Gastrocnemius medialis (tissue), 4 donors: ENCODE measurements at regions not wholly inside any gene's neighbourhood (a gene's known extent, or its start where the extent isn't known, plus 50 kb on each side); places are given as distances from the start of the nearest gene placed in this dataset.

Experiments used
- ATAC-seq, 2 donors: fragments of 150-250 bp; one replicate each; pipeline ENCODE4 v1.9.1; 2016
- DNase-seq, 2 donors: peaks; one replicate each; pipeline ENCODE4 v3.0.0-alpha.2; 2019
- H3K27ac ChIP-seq, 4 donors: fragments of 200-600 bp; sonication (generic); 1 replicate in 1 of 4; 2 replicates in 3 of 4; pipeline ENCODE4 v1.5.1; 2016 to 2018; ENCODE audit warnings: mild to moderate bottlenecking in 2 of 4, moderate library complexity in 1 of 4
- H3K27me3 ChIP-seq, 3 donors: fragments of 200-600 bp; sonication (generic) in 2 of 3; 1 replicate in 1 of 3; 2 replicates in 2 of 3; pipeline versions ENCODE4 v1.5.1 to v1.6.0; 2016 to 2019; ENCODE audit warnings: mild to moderate bottlenecking in 1 of 3, moderate library complexity in 1 of 3
- H3K36me3 ChIP-seq, 2 donors: fragments of 200-600 bp; sonication (generic) in 1 of 2; one replicate each; pipeline ENCODE4 v1.5.1; 2017 to 2018
- H3K4me1 ChIP-seq, 2 donors: fragments of 200-600 bp; sonication (generic) in 1 of 2; one replicate each; pipeline ENCODE4 v1.5.1; 2016 to 2017; ENCODE audit warnings: mild to moderate bottlenecking in 2 of 2
- H3K4me3 ChIP-seq, 4 donors: fragments of 200-600 bp; sonication (generic) in 3 of 4; 1 replicate in 1 of 4; 2 replicates in 3 of 4; pipeline ENCODE4 v1.5.1; 2016 to 2019; ENCODE audit warnings: mild to moderate bottlenecking in 2 of 4
- H3K9me3 ChIP-seq, 3 donors: fragments of 200-600 bp; sonication (generic) in 2 of 3; 1 replicate in 1 of 3; 2 replicates in 2 of 3; pipeline ENCODE4 v1.5.1; 2016 to 2019
- CTCF ChIP-seq, 5 experiments: fragments of 450-650 bp in 3 of 5; fragments of 200-600 bp in 2 of 5; sonication (generic) in 2 of 5; IDR thresholded peaks in 4 of 5; conservative IDR thresholded peaks in 1 of 5; 1 replicate in 4 of 5; 2 replicates in 1 of 5; pipeline ENCODE4 v1.5.1; 2016 to 2019; ENCODE audit warnings: antibody characterized with exemption in 5 of 5, mild to moderate bottlenecking in 3 of 5, moderate library complexity in 3 of 5
- POLR2A ChIP-seq, 2 donors: fragments of 450-650 bp; IDR thresholded peaks; one replicate each; pipeline ENCODE4 v1.6.1; 2017; ENCODE audit warnings: antibody characterized with exemption in 2 of 2, mild to moderate bottlenecking in 2 of 2, moderate library complexity in 2 of 2
- in situ Hi-C, 4 donors: fragments of 200-750 bp; cut with MboI; loops; one replicate each; pipeline versions ENCODE4 v1.15.0 to v1.8.0; 2017; ENCODE audit warnings: low sequenced_read_pairs in 4 of 4
- intact Hi-C: fragments of 100-400 bp; cut with DNase I; formaldehyde crosslinking; loops from one replicate; pipeline ENCODE4 v1.15.1; 2023; ENCODE audit warnings: low total_unique reads

GRCh38 chr2:188645986-188646385 lies 328.2 kb upstream of the COL3A1 start:
- H3K36me3 ChIP-seq: no peaks in the 10 kb centered on the region
- intact Hi-C loops (no loop called here), in situ Hi-C loops (no loop called here)
- H3K27ac ChIP-seq: no peak overlapping the region
- H3K9me3 ChIP-seq: no peaks in the 10 kb centered on the region
- no peaks in the 10 kb centered on the region for H3K4me1 ChIP-seq
- TF ChIP-seq POLR2A (IDR thresholded peaks at IDR 0.05): no peak
- TF ChIP-seq CTCF (IDR thresholded peaks at IDR 0.05 in 4 of 5, conservative IDR thresholded peaks at IDR 0.05 in 1 of 5): no peak
- no peak for DNase-seq
- H3K4me3 ChIP-seq: no peak overlapping the region
- ATAC-seq: no peak
- H3K27me3 ChIP-seq: no peaks in the 10 kb centered on the region

- Histone ChIP-seq H3K36me3 (no peaks in the 10 kb centered on the region), H3K4me1 (no peaks in the 10 kb centered on the region), H3K27ac (no peak overlapping the region), H3K27me3 (no peaks in the 10 kb centered on the region), H3K9me3 (no peaks in the 10 kb centered on the region), H3K4me3 (no peak overlapping the region)
- ATAC-seq: no peak
- in situ Hi-C loops (no loop called here), intact Hi-C loops (no loop called here)
- TF ChIP-seq CTCF (IDR thresholded peaks at IDR 0.05 in 4 of 5, conservative IDR thresholded peaks at IDR 0.05 in 1 of 5) (no peak), POLR2A (IDR thresholded peaks at IDR 0.05) (no peak)
- no peak for DNase-seq
Measured at GRCh38 chr2:188647430-188648070, 326.6 kb upstream of the COL3A1 start.

GRCh38 chr2:188659656-188660406 lies 314.3 kb upstream of the COL3A1 start:
- Histone ChIP-seq H3K27ac (no peak overlapping the region), H3K4me3 (no peak overlapping the region), H3K27me3 (no peaks in the 10 kb centered on the region), H3K36me3 (no peaks in the 10 kb centered on the region), H3K9me3 (no peaks in the 10 kb centered on the region), H3K4me1 (no peaks in the 10 kb centered on the region)
- DNase-seq (no peak), ATAC-seq (no peak)
- no peak for TF ChIP-seq POLR2A (IDR thresholded peaks at IDR 0.05)
- TF ChIP-seq CTCF (IDR thresholded peaks at IDR 0.05 in 4 of 5, conservative IDR thresholded peaks at IDR 0.05 in 1 of 5): no peak
- intact Hi-C loops (no loop called here), in situ Hi-C loops (no loop called here)

- Histone ChIP-seq H3K36me3 (no peaks in the 10 kb centered on the region), H3K4me3 (no peak overlapping the region), H3K27ac (no peak overlapping the region), H3K9me3 (no peaks in the 10 kb centered on the region), H3K27me3 (no peaks in the 10 kb centered on the region), H3K4me1 (no peaks in the 10 kb centered on the region)
- intact Hi-C loops (no loop called here), in situ Hi-C loops (no loop called here)
- TF ChIP-seq CTCF (IDR thresholded peaks at IDR 0.05 in 4 of 5, conservative IDR thresholded peaks at IDR 0.05 in 1 of 5): no peak
- no peak for TF ChIP-seq POLR2A (IDR thresholded peaks at IDR 0.05)
- no peak for ATAC-seq
- DNase-seq: no peak
Measured at GRCh38 chr2:188663301-188663700, 310.9 kb upstream of the COL3A1 start.
